SKM-1 (cell line): ENCODE measurements at regions not wholly inside any gene's neighbourhood (a gene's known extent, or its start where the extent isn't known, plus 50 kb on each side); places are given as distances from the start of the nearest gene placed in this dataset.

Experiments used
- DNase-seq: peaks from one replicate; lab custom pipeline; 2025; ENCODE audit not compliant: unreplicated experiment; lab: John Stamatoyannopoulos, UW

- DNase-seq = peak; percentile 69
These were observed 238.8 kb downstream of the EDEM1 start for GRCh38 chr3:5426094-5426883.

GRCh38 chr3:5427021-5427420, 239.5 kb downstream of the EDEM1 start:
- no peak for DNase-seq

- DNase-seq = no peak
These were observed 240.4 kb downstream of the EDEM1 start for GRCh38 chr3:5427938-5428337.

- DNase-seq = no peak
These were observed 241.4 kb downstream of the EDEM1 start for GRCh38 chr3:5428607-5429516.

GRCh38 chr3:5429517-5429890, 242.0 kb downstream of the EDEM1 start:
- DNase-seq = no peak

- no peak for DNase-seq
These were observed 243.2 kb downstream of the EDEM1 start for GRCh38 chr3:5430701-5431100.

GRCh38 chr3:5431146-5431545, 243.6 kb downstream of the EDEM1 start:
- no peak for DNase-seq

GRCh38 chr3:5431811-5432378, 244.4 kb downstream of the EDEM1 start:
- peak; percentile 7 for DNase-seq

GRCh38 chr3:5437296-5437782, 249.8 kb downstream of the EDEM1 start:
- DNase-seq = no peak

GRCh38 chr3:5437783-5438323, 250.3 kb downstream of the EDEM1 start:
- DNase-seq = no peak

GRCh38 chr3:5441401-5441800, 253.9 kb downstream of the EDEM1 start:
- DNase-seq = no peak

GRCh38 chr3:5442106-5442785, 254.7 kb downstream of the EDEM1 start:
- DNase-seq = no peak

- no peak for DNase-seq
These were observed 255.3 kb downstream of the EDEM1 start for GRCh38 chr3:5442786-5443138.

- no peak for DNase-seq
These were observed 256.7 kb downstream of the EDEM1 start for GRCh38 chr3:5444253-5444652.

GRCh38 chr3:5445676-5446201, 258.2 kb downstream of the EDEM1 start:
- DNase-seq = no peak

GRCh38 chr3:5448246-5448645, 260.7 kb downstream of the EDEM1 start:
- no peak for DNase-seq

GRCh38 chr3:5448816-5449215, 261.3 kb downstream of the EDEM1 start:
- DNase-seq = no peak

- DNase-seq = no peak
These were observed 268.7 kb downstream of the EDEM1 start for GRCh38 chr3:5456199-5456598.

- DNase-seq = no peak
These were observed 271.0 kb downstream of the EDEM1 start for GRCh38 chr3:5458526-5458925.

GRCh38 chr3:5462086-5462485, 274.6 kb downstream of the EDEM1 start:
- DNase-seq = no peak

GRCh38 chr3:5463991-5464390, 276.5 kb downstream of the EDEM1 start:
- peak; percentile 81 for DNase-seq
